ENCODE measurements at regions not wholly inside any gene's neighbourhood (a gene's known extent, or its start where the extent isn't known, plus 50 kb on each side); places are given as distances from the start of the nearest gene placed in this dataset.

DNA sequence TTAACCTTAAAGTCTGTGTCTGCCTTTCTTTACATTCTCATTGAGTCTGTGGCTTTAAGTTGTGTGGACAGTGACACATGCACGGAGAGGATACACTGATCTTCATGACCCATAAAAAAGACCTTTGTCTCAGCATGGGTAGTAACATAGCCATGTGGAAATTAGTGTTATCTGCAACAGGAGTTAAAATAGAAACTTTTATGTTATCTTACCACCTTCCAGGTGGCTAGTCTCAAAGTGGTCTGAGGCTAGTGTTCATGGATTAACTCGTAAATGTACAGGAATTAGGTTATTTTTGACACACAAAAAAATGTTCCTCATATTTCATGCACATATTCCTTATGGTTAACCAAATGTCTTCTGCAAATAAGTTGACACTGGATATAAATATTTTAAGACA lies 607.0 kb downstream of the ISL1 start:
- TF ChIP-seq, protein P1, sequence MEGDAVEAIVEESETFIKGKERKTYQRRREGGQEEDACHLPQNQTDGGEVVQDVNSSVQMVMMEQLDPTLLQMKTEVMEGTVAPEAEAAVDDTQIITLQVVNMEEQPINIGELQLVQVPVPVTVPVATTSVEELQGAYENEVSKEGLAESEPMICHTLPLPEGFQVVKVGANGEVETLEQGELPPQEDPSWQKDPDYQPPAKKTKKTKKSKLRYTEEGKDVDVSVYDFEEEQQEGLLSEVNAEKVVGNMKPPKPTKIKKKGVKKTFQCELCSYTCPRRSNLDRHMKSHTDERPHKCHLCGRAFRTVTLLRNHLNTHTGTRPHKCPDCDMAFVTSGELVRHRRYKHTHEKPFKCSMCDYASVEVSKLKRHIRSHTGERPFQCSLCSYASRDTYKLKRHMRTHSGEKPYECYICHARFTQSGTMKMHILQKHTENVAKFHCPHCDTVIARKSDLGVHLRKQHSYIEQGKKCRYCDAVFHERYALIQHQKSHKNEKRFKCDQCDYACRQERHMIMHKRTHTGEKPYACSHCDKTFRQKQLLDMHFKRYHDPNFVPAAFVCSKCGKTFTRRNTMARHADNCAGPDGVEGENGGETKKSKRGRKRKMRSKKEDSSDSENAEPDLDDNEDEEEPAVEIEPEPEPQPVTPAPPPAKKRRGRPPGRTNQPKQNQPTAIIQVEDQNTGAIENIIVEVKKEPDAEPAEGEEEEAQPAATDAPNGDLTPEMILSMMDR (IDR thresholded peaks at IDR 0.05), result no peak
- TF ChIP-seq POLR2A (IDR thresholded peaks at IDR 0.05) (no peak), POLR2AphosphoS5 (IDR thresholded peaks at IDR 0.05; ENCODE audit: insufficient read depth in 1 of 2, low read depth in 1 of 2) (no peak)

Data from vagina (tissue), 2 donors.